ENCODE measurements at regions not wholly inside any gene's neighbourhood (a gene's known extent, or its start where the extent isn't known, plus 50 kb on each side); places are given as distances from the start of the nearest gene placed in this dataset.
"Not testable (repeated sequence)": the region's sequence is repeated elsewhere in the genome, so short reads cannot be mapped to it uniquely, and the experiment has no call there.

GRCh38 chr2:150212722-150213171 is 274.7 kb downstream of the RND3 start:
- no peaks in the 10 kb centered on the region for H3K27me3 Mint-ChIP-seq (ENCODE audit: low read depth)

GRCh38 chr2:150211164-150211631 is 276.3 kb downstream of the RND3 start:
- no peak for ATAC-seq

More at GRCh38 chr2:150212722-150213171, 274.7 kb downstream of the RND3 start:
- no peak for DNase-seq
- CTCF ChIA-PET, result no interaction called here
- Mint-ChIP-seq H3K27ac (no peak overlapping the region), H3K4me1 (ENCODE audit: low read depth) (no peaks in the 10 kb centered on the region), H3K4me3 (no peak overlapping the region), H3K36me3 (ENCODE audit: low read depth) (no peaks in the 10 kb centered on the region), H3K9me3 (ENCODE audit: insufficient read depth) (no peaks in the 10 kb centered on the region)
- POLR2A ChIA-PET, result no interaction called here
- no peak for ATAC-seq

GRCh38 chr2:150209746-150210145 is 277.7 kb downstream of the RND3 start:
- H3K4me1 Mint-ChIP-seq (ENCODE audit: low read depth), result no peaks in the 10 kb centered on the region
- no peaks in the 10 kb centered on the region for H3K36me3 Mint-ChIP-seq (ENCODE audit: low read depth)
- H3K4me3 Mint-ChIP-seq, result no peak overlapping the region
- POLR2A ChIA-PET, result interaction anchor here (0.5 kb wide), 1 partner anchor 22 kb away, joined by 3 read pairs; no protein-coding TSS in a partner anchor
- no peaks in the 10 kb centered on the region for H3K9me3 Mint-ChIP-seq (ENCODE audit: insufficient read depth)
- CTCF ChIA-PET, result no interaction called here
- no peak for ATAC-seq
- no peaks in the 10 kb centered on the region for H3K27me3 Mint-ChIP-seq (ENCODE audit: low read depth)
- H3K27ac Mint-ChIP-seq, result no peak overlapping the region
- DNase-seq, result no peak

More at GRCh38 chr2:150211164-150211631, 276.3 kb downstream of the RND3 start:
- H3K27me3 Mint-ChIP-seq (ENCODE audit: low read depth), result no peaks in the 10 kb centered on the region
- POLR2A ChIA-PET, result no interaction called here
- DNase-seq, result no peak
- no peak overlapping the region for H3K4me3 Mint-ChIP-seq
- no peak overlapping the region for H3K27ac Mint-ChIP-seq
- CTCF ChIA-PET, result no interaction called here
- H3K4me1 Mint-ChIP-seq (ENCODE audit: low read depth), result no peaks in the 10 kb centered on the region
- no peaks in the 10 kb centered on the region for H3K36me3 Mint-ChIP-seq (ENCODE audit: low read depth)
- H3K9me3 Mint-ChIP-seq (ENCODE audit: insufficient read depth), result no peaks in the 10 kb centered on the region

- Mint-ChIP-seq H3K4me3 (no peak overlapping the region), H3K36me3 (ENCODE audit: low read depth) (no peaks in the 10 kb centered on the region), H3K4me1 (ENCODE audit: low read depth) (no peaks in the 10 kb centered on the region), H3K27ac (no peak overlapping the region), H3K27me3 (ENCODE audit: low read depth) (no peaks in the 10 kb centered on the region), H3K9me3 (ENCODE audit: insufficient read depth) (no peaks in the 10 kb centered on the region)
- CTCF ChIA-PET, result no interaction called here
- DNase-seq (no peak), ATAC-seq (no peak)
- POLR2A ChIA-PET, result no interaction called here
Observed at GRCh38 chr2:150208689-150209088, 278.8 kb downstream of the RND3 start.

GRCh38 chr2:150207979-150208378 is 279.5 kb downstream of the RND3 start:
- Mint-ChIP-seq H3K4me1 (ENCODE audit: low read depth) (no peaks in the 10 kb centered on the region), H3K27me3 (ENCODE audit: low read depth) (no peaks in the 10 kb centered on the region), H3K4me3 (no peak overlapping the region), H3K9me3 (ENCODE audit: insufficient read depth) (no peaks in the 10 kb centered on the region), H3K36me3 (ENCODE audit: low read depth) (no peaks in the 10 kb centered on the region), H3K27ac (no peak overlapping the region)
- DNase-seq (no peak), ATAC-seq (no peak)
- ChIA-PET POLR2A (no interaction called here), CTCF (no interaction called here)

GRCh38 chr2:150204451-150204850 is 283.0 kb downstream of the RND3 start:
- H3K4me3 Mint-ChIP-seq, result no peak overlapping the region
- H3K27ac Mint-ChIP-seq, result no peak overlapping the region
- no peaks in the 10 kb centered on the region for H3K36me3 Mint-ChIP-seq (ENCODE audit: low read depth)
- ChIA-PET CTCF (no interaction called here), POLR2A (no interaction called here)
- H3K4me1 Mint-ChIP-seq (ENCODE audit: low read depth), result no peaks in the 10 kb centered on the region
- no peaks in the 10 kb centered on the region for H3K27me3 Mint-ChIP-seq (ENCODE audit: low read depth)
- H3K9me3 Mint-ChIP-seq (ENCODE audit: insufficient read depth), result no peaks in the 10 kb centered on the region
- no peak for ATAC-seq
- no peak for DNase-seq

- ATAC-seq; POLR2A ChIA-PET; H3K4me1 Mint-ChIP-seq (ENCODE audit: low read depth); H3K9me3 Mint-ChIP-seq (ENCODE audit: insufficient read depth); H3K4me3 Mint-ChIP-seq; H3K36me3 Mint-ChIP-seq (ENCODE audit: low read depth); DNase-seq; CTCF ChIA-PET; H3K27ac Mint-ChIP-seq; H3K27me3 Mint-ChIP-seq (ENCODE audit: low read depth): not testable (repeated sequence)
Observed at GRCh38 chr2:150194816-150195215, 292.7 kb downstream of the RND3 start.

GRCh38 chr2:150192701-150193100 is 294.8 kb downstream of the RND3 start:
- ChIA-PET CTCF (no interaction called here), POLR2A (no interaction called here)
- ATAC-seq (no peak), DNase-seq (no peak)
- peaks cover 4% of the 10 kb centered on the region for H3K9me3 Mint-ChIP-seq (ENCODE audit: insufficient read depth)
- H3K27ac Mint-ChIP-seq, result no peak overlapping the region
- H3K4me1 Mint-ChIP-seq (ENCODE audit: low read depth), result no peaks in the 10 kb centered on the region
- no peaks in the 10 kb centered on the region for H3K36me3 Mint-ChIP-seq (ENCODE audit: low read depth)
- no peaks in the 10 kb centered on the region for H3K27me3 Mint-ChIP-seq (ENCODE audit: low read depth)
- H3K4me3 Mint-ChIP-seq, result no peak overlapping the region

- ChIA-PET POLR2A (no interaction called here), CTCF (no interaction called here)
- DNase-seq (no peak), ATAC-seq (no peak)
- no peak overlapping the region for H3K27ac Mint-ChIP-seq
- no peaks in the 10 kb centered on the region for H3K27me3 Mint-ChIP-seq (ENCODE audit: low read depth)
- no peaks in the 10 kb centered on the region for H3K36me3 Mint-ChIP-seq (ENCODE audit: low read depth)
- H3K4me1 Mint-ChIP-seq (ENCODE audit: low read depth), result no peaks in the 10 kb centered on the region
- no peak overlapping the region for H3K4me3 Mint-ChIP-seq
- H3K9me3 Mint-ChIP-seq (ENCODE audit: insufficient read depth), result peaks cover 4% of the 10 kb centered on the region
Observed at GRCh38 chr2:150191349-150191748, 296.1 kb downstream of the RND3 start.

GRCh38 chr2:150190546-150190945 is 296.9 kb downstream of the RND3 start:
- Mint-ChIP-seq H3K36me3 (ENCODE audit: low read depth) (no peaks in the 10 kb centered on the region), H3K4me3 (no peak overlapping the region), H3K27me3 (ENCODE audit: low read depth) (no peaks in the 10 kb centered on the region), H3K4me1 (ENCODE audit: low read depth) (no peaks in the 10 kb centered on the region), H3K9me3 (ENCODE audit: insufficient read depth) (peaks cover 4% of the 10 kb centered on the region), H3K27ac (no peak overlapping the region)
- POLR2A ChIA-PET, result no interaction called here
- ATAC-seq (no peak), DNase-seq (no peak)
- CTCF ChIA-PET, result no interaction called here

- CTCF ChIA-PET, result no interaction called here
- no peak overlapping the region for H3K4me3 Mint-ChIP-seq
- H3K9me3 Mint-ChIP-seq (ENCODE audit: insufficient read depth), result peaks cover 6% of the 10 kb centered on the region
- H3K27ac Mint-ChIP-seq, result no peak overlapping the region
- H3K36me3 Mint-ChIP-seq (ENCODE audit: low read depth), result no peaks in the 10 kb centered on the region
- DNase-seq (no peak), ATAC-seq (no peak)
- H3K27me3 Mint-ChIP-seq (ENCODE audit: low read depth), result no peaks in the 10 kb centered on the region
- no peaks in the 10 kb centered on the region for H3K4me1 Mint-ChIP-seq (ENCODE audit: low read depth)
- POLR2A ChIA-PET, result no interaction called here
Observed at GRCh38 chr2:150188800-150189199, 298.7 kb downstream of the RND3 start.

- DNase-seq (no peak), ATAC-seq (no peak)
- Mint-ChIP-seq H3K4me1 (ENCODE audit: low read depth) (no peaks in the 10 kb centered on the region), H3K27ac (no peak overlapping the region), H3K4me3 (no peak overlapping the region), H3K27me3 (ENCODE audit: low read depth) (no peaks in the 10 kb centered on the region), H3K9me3 (ENCODE audit: insufficient read depth) (peaks cover 9% of the 10 kb centered on the region), H3K36me3 (ENCODE audit: low read depth) (no peaks in the 10 kb centered on the region)
- CTCF ChIA-PET, result no interaction called here
- POLR2A ChIA-PET, result interaction anchor here (0.7 kb wide), 1 partner anchor 22 kb away, joined by 3 read pairs; no protein-coding TSS in a partner anchor
Observed at GRCh38 chr2:150188177-150188576, 299.3 kb downstream of the RND3 start.

GRCh38 chr2:150182566-150183235 is 304.8 kb downstream of the RND3 start:
- POLR2A ChIA-PET, result no interaction called here
- no peak for ATAC-seq
- Mint-ChIP-seq H3K27ac (no peak overlapping the region), H3K36me3 (ENCODE audit: low read depth) (no peaks in the 10 kb centered on the region), H3K4me3 (no peak overlapping the region), H3K9me3 (ENCODE audit: insufficient read depth) (peaks cover 5% of the 10 kb centered on the region), H3K27me3 (ENCODE audit: low read depth) (no peaks in the 10 kb centered on the region), H3K4me1 (ENCODE audit: low read depth) (no peaks in the 10 kb centered on the region)
- DNase-seq, result no peak
- CTCF ChIA-PET, result no interaction called here
